ENCODE measurements at regions not wholly inside any gene's neighbourhood (a gene's known extent, or its start where the extent isn't known, plus 50 kb on each side); places are given as distances from the start of the nearest gene placed in this dataset.

- DNase-seq: no peak
These were observed 87.8 kb downstream of the PMP22 start for GRCh38 chr17:15177343-15177742.

- DNase-seq: no peak
These were observed 89.8 kb downstream of the PMP22 start for GRCh38 chr17:15175356-15175755.

- DNase-seq: peak; percentile 59
These were observed 93.7 kb downstream of the PMP22 start for GRCh38 chr17:15171167-15172047.

GRCh38 chr17:15169676-15170075, 95.5 kb downstream of the PMP22 start:
- no peak for DNase-seq

GRCh38 chr17:15168379-15168778, 96.7 kb downstream of the PMP22 start:
- DNase-seq: no peak

- no peak for DNase-seq
These were observed 103.7 kb downstream of the PMP22 start for GRCh38 chr17:15161395-15161794.

GRCh38 chr17:15157051-15157450, 108.1 kb downstream of the PMP22 start:
- DNase-seq: no peak

GRCh38 chr17:15154618-15155017, 110.5 kb downstream of the PMP22 start:
- no peak for DNase-seq

GRCh38 chr17:15145621-15146020, 119.5 kb downstream of the PMP22 start:
- DNase-seq: no peak

- DNase-seq: no peak
These were observed 121.6 kb downstream of the PMP22 start for GRCh38 chr17:15143524-15143923.

- no peak for DNase-seq
These were observed 130.8 kb downstream of the PMP22 start for GRCh38 chr17:15134363-15134762.

- no peak for DNase-seq
These were observed 131.3 kb downstream of the PMP22 start for GRCh38 chr17:15133826-15134225.

- no peak for DNase-seq
These were observed 132.0 kb downstream of the PMP22 start for GRCh38 chr17:15133143-15133542.

- no peak for DNase-seq
These were observed 134.7 kb downstream of the PMP22 start for GRCh38 chr17:15130426-15130825.

GRCh38 chr17:15129986-15130385, 135.1 kb downstream of the PMP22 start:
- DNase-seq: no peak

- no peak for DNase-seq
These were observed 140.4 kb downstream of the PMP22 start for GRCh38 chr17:15124746-15125145.

- no peak for DNase-seq
These were observed 140.9 kb downstream of the PMP22 start for GRCh38 chr17:15124264-15124595.

GRCh38 chr17:15123593-15124263, 141.4 kb downstream of the PMP22 start:
- no peak for DNase-seq

GRCh38 chr17:15122857-15123256, 142.3 kb downstream of the PMP22 start:
- no peak for DNase-seq

- no peak for DNase-seq
These were observed 143.7 kb downstream of the PMP22 start for GRCh38 chr17:15121426-15121825.

GRCh38 chr17:15119968-15120367, 145.2 kb downstream of the PMP22 start:
- no peak for DNase-seq

- DNase-seq: no peak
These were observed 147.9 kb downstream of the PMP22 start for GRCh38 chr17:15117239-15117638.

GRCh38 chr17:15112846-15113617, 152.1 kb downstream of the PMP22 start:
- DNase-seq: no peak

GRCh38 chr17:15109608-15110007, 155.5 kb downstream of the PMP22 start:
- DNase-seq: no peak

Measured in activated CD4-positive, alpha-beta T cell treated with anti-CD3 and anti-CD28 coated beads for 48 hours (primary cell).